H9 (cell line): ENCODE measurements at regions not wholly inside any gene's neighbourhood (a gene's known extent, or its start where the extent isn't known, plus 50 kb on each side); places are given as distances from the start of the nearest gene placed in this dataset.

Experiments used
- DNase-seq: peaks from one replicate; pipeline ENCODE4 v3.0.0-alpha.2; 2017
- H2AFZ ChIP-seq: one replicate; pipeline ENCODE4 v1.6.1; 2013; ENCODE audit warnings: mild to moderate bottlenecking, low read length, control low read depth, moderate library complexity
- H2AK5ac ChIP-seq: 2 replicates; pipeline ENCODE4 v1.6.1; 2013; ENCODE audit warnings: low read length, control low read depth, mixed read lengths; ENCODE audit not compliant: insufficient read length
- H2BK120ac ChIP-seq: one replicate; pipeline ENCODE4 v1.6.1; 2013; ENCODE audit warnings: low read depth, mild to moderate bottlenecking, low read length, control low read depth, inconsistent platforms; ENCODE audit not compliant: poor library complexity, severe bottlenecking
- H2BK12ac ChIP-seq: 2 replicates; pipeline ENCODE4 v1.6.1; 2013; ENCODE audit warnings: low read length, control low read depth, mixed read lengths, low read depth; ENCODE audit not compliant: insufficient read length
- H2BK15ac ChIP-seq: 2 replicates; pipeline ENCODE4 v1.6.1; 2013; ENCODE audit warnings: low read depth, low read length, control low read depth
- H2BK20ac ChIP-seq: one replicate; pipeline ENCODE4 v1.6.1; 2013; ENCODE audit warnings: low read depth, mild to moderate bottlenecking, low read length, control low read depth, inconsistent platforms; ENCODE audit not compliant: poor library complexity, severe bottlenecking
- H2BK5ac ChIP-seq: 2 replicates; pipeline ENCODE4 v1.6.1; 2013; ENCODE audit warnings: low read length, control low read depth, mixed read lengths; ENCODE audit not compliant: insufficient read length
- H3K14ac ChIP-seq: 2 replicates; pipeline ENCODE4 v1.6.1; 2013; ENCODE audit warnings: low read length, control low read depth; ENCODE audit not compliant: insufficient read depth
- H3K18ac ChIP-seq: 2 replicates; pipeline ENCODE4 v1.6.1; 2013; ENCODE audit warnings: low read depth, mild to moderate bottlenecking, mixed read lengths, low read length, control low read depth; ENCODE audit not compliant: insufficient read length
- H3K23ac ChIP-seq: 2 replicates; pipeline ENCODE4 v1.6.1; 2013; ENCODE audit warnings: low read length, control low read depth, mixed read lengths, low read depth; ENCODE audit not compliant: insufficient read length
- H3K23me2 ChIP-seq: 2 replicates; pipeline ENCODE4 v1.6.1; 2013; ENCODE audit warnings: low read depth, mild to moderate bottlenecking, mixed read lengths, low read length, control low read depth; ENCODE audit not compliant: insufficient read length, poor library complexity, severe bottlenecking
- H3K27ac ChIP-seq: 2 replicates; pipeline ENCODE4 v1.5.1; 2013; ENCODE audit warnings: low read length, control low read depth, mixed read lengths, low read depth; ENCODE audit not compliant: insufficient read length
- H3K27me3 ChIP-seq: 2 replicates; pipeline ENCODE4 v1.6.1; 2013; ENCODE audit warnings: low read length, control low read depth, inconsistent platforms; ENCODE audit not compliant: insufficient read depth
- H3K4ac ChIP-seq: 2 replicates; pipeline ENCODE4 v1.6.1; 2013; ENCODE audit warnings: low read depth, mild to moderate bottlenecking, control low read depth, inconsistent platforms, low read length, moderate library complexity
- H3K4me1 ChIP-seq: 2 replicates; pipeline ENCODE4 v1.6.1; 2013; ENCODE audit warnings: low read length, control low read depth, inconsistent platforms; ENCODE audit not compliant: insufficient read depth
- H3K4me2 ChIP-seq: 2 replicates; pipeline ENCODE4 v1.6.1; 2013; ENCODE audit warnings: low read length, control low read depth, mixed read lengths; ENCODE audit not compliant: insufficient read length, insufficient read depth
- H3K56ac ChIP-seq: 2 replicates; pipeline ENCODE4 v1.6.1; 2013; ENCODE audit warnings: low read depth, mild to moderate bottlenecking, mixed read lengths, low read length, control low read depth; ENCODE audit not compliant: insufficient read length
- H3K79me1 ChIP-seq: 2 replicates; pipeline ENCODE4 v1.6.1; 2013; ENCODE audit warnings: low read depth, mild to moderate bottlenecking, moderate library complexity, low read length, control low read depth, inconsistent platforms; ENCODE audit not compliant: insufficient read depth, poor library complexity, severe bottlenecking
- H3K79me2 ChIP-seq: 2 replicates; pipeline ENCODE4 v1.6.1; 2013; ENCODE audit warnings: low read length, control low read depth, inconsistent platforms; ENCODE audit not compliant: insufficient read depth
- H3K9ac ChIP-seq: 2 replicates; pipeline ENCODE4 v1.6.1; 2013; ENCODE audit warnings: low read length, control low read depth, mixed read lengths; ENCODE audit not compliant: insufficient read length; ENCODE audit errors: extremely low read depth
- H3K9me3 ChIP-seq: one replicate; pipeline ENCODE4 v1.6.1; 2013; ENCODE audit warnings: low read depth, low read length, inconsistent platforms; ENCODE audit not compliant: control insufficient read depth
- H3T11ph ChIP-seq: one replicate; pipeline ENCODE4 v1.6.1; 2013; ENCODE audit warnings: mild to moderate bottlenecking, low read length, control low read depth, inconsistent platforms
- H4K20me1 ChIP-seq: one replicate; pipeline ENCODE4 v1.6.1; 2013; ENCODE audit not compliant: control insufficient read depth, insufficient read length, insufficient read depth
- H4K5ac ChIP-seq: 2 replicates; pipeline ENCODE4 v1.6.1; 2013; ENCODE audit warnings: low read depth, mild to moderate bottlenecking, mixed read lengths, low read length, control low read depth; ENCODE audit not compliant: insufficient read length
- H4K8ac ChIP-seq: replicated peaks from 2 replicates; pipeline ENCODE4 v1.6.1; 2013; ENCODE audit warnings: low read length, control low read depth, mixed read lengths, low read depth; ENCODE audit not compliant: insufficient read length
- H4K91ac ChIP-seq: 2 replicates; pipeline ENCODE4 v1.6.1; 2013; ENCODE audit warnings: low read depth, mild to moderate bottlenecking, moderate library complexity, mixed read lengths, low read length, control low read depth; ENCODE audit not compliant: insufficient read length
- H3K27ac Mint-ChIP-seq, 3 experiments: 2 replicates in 2 of 3; 3 replicates in 1 of 3; pipeline ENCODE4 v1.8.0; 2020 to 2021; ENCODE audit warnings: mixed read lengths in 3 of 3, mild to moderate bottlenecking in 1 of 3, moderate library complexity in 1 of 3
- H3K27me3 Mint-ChIP-seq: 2 replicates; pipeline ENCODE4 v1.8.0; 2021; ENCODE audit warnings: low read depth, mild to moderate bottlenecking, moderate library complexity, mixed read lengths
- H3K36me3 Mint-ChIP-seq, 3 experiments: 2 replicates in 2 of 3; 3 replicates in 1 of 3; pipeline ENCODE4 v1.8.0; 2020 to 2021; ENCODE audit warnings: low read depth in 3 of 3, mixed read lengths in 3 of 3; ENCODE audit not compliant: insufficient read depth in 1 of 3
- H3K4me1 Mint-ChIP-seq, 2 experiments: 2 replicates each; pipeline ENCODE4 v1.8.0; 2020; ENCODE audit warnings: mixed read lengths in 2 of 2
- H3K4me3 Mint-ChIP-seq, 2 experiments: 2 replicates in 1 of 2; 3 replicates in 1 of 2; pipeline ENCODE4 v1.8.0; 2020 to 2021; ENCODE audit warnings: mild to moderate bottlenecking in 2 of 2, mixed read lengths in 2 of 2, moderate library complexity in 1 of 2
- H3K9me3 Mint-ChIP-seq, 2 experiments: 2 replicates in 1 of 2; 3 replicates in 1 of 2; pipeline ENCODE4 v1.8.0; 2020; ENCODE audit warnings: mild to moderate bottlenecking in 2 of 2, mixed read lengths in 2 of 2, moderate library complexity in 1 of 2
- WGBS: extraction: QIAGEN DNeasy Blood & Tissue Kit; methylation state at CpG from one replicate; pipeline ENCODE4 v1.1.7; 2013; ENCODE audit warnings: missing lambda C conversion rate, low lambda C conversion rate, mixed read lengths; ENCODE audit not compliant: insufficient read length; ENCODE audit errors: extremely low coverage; 5-methylcytosine and 5-hydroxymethylcytosine counted together
- TF ChIP-seq, protein P1 (sequence below): fragments of 200-600 bp; sonication (generic); conservative IDR thresholded peaks from 3 replicates; pipeline ENCODE4 v1.8.0; 2021; ENCODE audit warnings: antibody characterized with exemption, mild to moderate bottlenecking

- no peak for DNase-seq
- Histone ChIP-seq H2BK20ac (no peak overlapping the region), H3K79me1 (no peaks in the 10 kb centered on the region), H3K23ac (no peak overlapping the region), H3K4ac (no peak overlapping the region), H2BK120ac (no peak overlapping the region), H4K91ac (no peak overlapping the region), H3T11ph (no peak overlapping the region), H3K9me3 (no peaks in the 10 kb centered on the region), H3K18ac (no peak overlapping the region), H2BK15ac (no peak overlapping the region), H2BK5ac (no peak overlapping the region), H3K4me2 (no peak overlapping the region), H2AFZ (no peak overlapping the region), H4K5ac (no peak overlapping the region), H3K27ac (no peak overlapping the region), H3K9ac (no peak overlapping the region), H3K4me1 (no peaks in the 10 kb centered on the region; the same call in 1 of the 2 replicates), H3K79me2 (no peaks in the 10 kb centered on the region), H3K23me2 (no peaks in the 10 kb centered on the region), H4K20me1 (no peaks in the 10 kb centered on the region), H3K27me3 (no peaks in the 10 kb centered on the region), H3K14ac (no peak overlapping the region), H2AK5ac (no peak overlapping the region), H4K8ac (no peak overlapping the region), H2BK12ac (no peak overlapping the region), H3K56ac (no peak overlapping the region)
- TF ChIP-seq, protein P1, sequence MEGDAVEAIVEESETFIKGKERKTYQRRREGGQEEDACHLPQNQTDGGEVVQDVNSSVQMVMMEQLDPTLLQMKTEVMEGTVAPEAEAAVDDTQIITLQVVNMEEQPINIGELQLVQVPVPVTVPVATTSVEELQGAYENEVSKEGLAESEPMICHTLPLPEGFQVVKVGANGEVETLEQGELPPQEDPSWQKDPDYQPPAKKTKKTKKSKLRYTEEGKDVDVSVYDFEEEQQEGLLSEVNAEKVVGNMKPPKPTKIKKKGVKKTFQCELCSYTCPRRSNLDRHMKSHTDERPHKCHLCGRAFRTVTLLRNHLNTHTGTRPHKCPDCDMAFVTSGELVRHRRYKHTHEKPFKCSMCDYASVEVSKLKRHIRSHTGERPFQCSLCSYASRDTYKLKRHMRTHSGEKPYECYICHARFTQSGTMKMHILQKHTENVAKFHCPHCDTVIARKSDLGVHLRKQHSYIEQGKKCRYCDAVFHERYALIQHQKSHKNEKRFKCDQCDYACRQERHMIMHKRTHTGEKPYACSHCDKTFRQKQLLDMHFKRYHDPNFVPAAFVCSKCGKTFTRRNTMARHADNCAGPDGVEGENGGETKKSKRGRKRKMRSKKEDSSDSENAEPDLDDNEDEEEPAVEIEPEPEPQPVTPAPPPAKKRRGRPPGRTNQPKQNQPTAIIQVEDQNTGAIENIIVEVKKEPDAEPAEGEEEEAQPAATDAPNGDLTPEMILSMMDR: no peak
- Mint-ChIP-seq H3K4me3 (no peak overlapping the region), H3K27me3 (no peaks in the 10 kb centered on the region), H3K9me3 (peaks cover 6 to 9% of the 10 kb centered on the region in 2 experiments; a peak in 3 of 5 replicates), H3K36me3 (peaks cover 0 to 8% (median 0%) of the 10 kb centered on the region in 3 experiments; a peak in 4 of 7 replicates), H3K4me1 (no peaks in the 10 kb centered on the region), H3K27ac (no peak overlapping the region)
- WGBS: no CpG with 5 or more reads among the region's 1 CpG
Observed at GRCh38 chr4:135775909-135776308, 1574.3 kb upstream of the PABPC4L start.
